Endothelial cell of umbilical vein (primary cell): ENCODE measurements at regions not wholly inside any gene's neighbourhood (a gene's known extent, or its start where the extent isn't known, plus 50 kb on each side); places are given as distances from the start of the nearest gene placed in this dataset.
"Not testable (repeated sequence)": the region's sequence is repeated elsewhere in the genome, so short reads cannot be mapped to it uniquely, and the experiment has no call there.

Source experiments
- CTCF ChIP-seq, 2 donors: IDR thresholded peaks; 1 replicate in 1 of 2; 2 replicates in 1 of 2; pipeline ENCODE4 v1.5.1; 2011; ENCODE audit warnings: low read length in 2 of 2, mild to moderate bottlenecking in 2 of 2, moderate library complexity in 2 of 2, control low read depth in 1 of 2, inconsistent platforms in 1 of 2, low read depth in 1 of 2; ENCODE audit not compliant: insufficient read depth in 1 of 2; ENCODE audit errors: extremely low read depth in 1 of 2
- POLR2A ChIP-seq: IDR thresholded peaks from 2 replicates; pipeline ENCODE4 v1.6.1; 2012; ENCODE audit warnings: low read depth, mild to moderate bottlenecking, control low read depth, low read length
- POLR2AphosphoS5 ChIP-seq: IDR thresholded peaks from 2 replicates; pipeline ENCODE4 v1.6.1; 2012; ENCODE audit warnings: low read depth, mild to moderate bottlenecking, control low read depth, low read length, moderate library complexity; ENCODE audit not compliant: insufficient read depth

GRCh38 chr22:16876339-16876738 lies 51.1 kb upstream of the XKR3 start:
- not testable (repeated sequence) for TF ChIP-seq CTCF (IDR thresholded peaks at IDR 0.05; ENCODE audit: extremely low read depth in 1 of 2, insufficient read depth in 1 of 2, low read depth in 1 of 2, low read length in 2 of 2); POLR2AphosphoS5; POLR2A
